ENCODE measurements at regions not wholly inside any gene's neighbourhood (a gene's known extent, or its start where the extent isn't known, plus 50 kb on each side); places are given as distances from the start of the nearest gene placed in this dataset.
"Not testable (repeated sequence)": the region's sequence is repeated elsewhere in the genome, so short reads cannot be mapped to it uniquely, and the experiment has no call there.

DNA sequence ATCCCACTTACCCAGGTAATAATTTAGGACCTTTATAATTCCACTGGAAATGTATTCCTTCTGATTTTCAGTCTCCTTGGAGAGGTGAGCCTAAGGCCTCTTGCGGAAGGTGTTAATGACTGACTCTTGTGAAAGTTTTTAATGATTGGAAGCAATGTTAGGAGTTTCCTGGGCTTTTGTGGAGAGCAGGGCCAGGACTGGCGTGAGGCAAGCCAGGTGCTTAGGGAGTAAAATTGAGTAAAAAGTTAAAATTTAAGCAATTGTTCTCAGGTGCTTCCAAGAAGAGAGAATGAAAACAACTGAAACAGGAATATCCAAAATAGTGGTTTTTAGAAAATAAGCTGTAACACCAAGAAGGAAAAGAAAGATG, 130.6 kb upstream of the TGFBR2 start:
- ATAC-seq (no peak), DNase-seq (no peak)
- H3K36me3 Mint-ChIP-seq (ENCODE audit: insufficient read depth) = no peaks in the 10 kb centered on the region
- peaks cover 36% of the 10 kb centered on the region for H3K4me1 Mint-ChIP-seq (ENCODE audit: low read depth)
- H3K27me3 Mint-ChIP-seq (ENCODE audit: low read depth) = no peaks in the 10 kb centered on the region
- H3K4me3 Mint-ChIP-seq = no peak overlapping the region
- H3K9me3 Mint-ChIP-seq = no peaks in the 10 kb centered on the region

DNA sequence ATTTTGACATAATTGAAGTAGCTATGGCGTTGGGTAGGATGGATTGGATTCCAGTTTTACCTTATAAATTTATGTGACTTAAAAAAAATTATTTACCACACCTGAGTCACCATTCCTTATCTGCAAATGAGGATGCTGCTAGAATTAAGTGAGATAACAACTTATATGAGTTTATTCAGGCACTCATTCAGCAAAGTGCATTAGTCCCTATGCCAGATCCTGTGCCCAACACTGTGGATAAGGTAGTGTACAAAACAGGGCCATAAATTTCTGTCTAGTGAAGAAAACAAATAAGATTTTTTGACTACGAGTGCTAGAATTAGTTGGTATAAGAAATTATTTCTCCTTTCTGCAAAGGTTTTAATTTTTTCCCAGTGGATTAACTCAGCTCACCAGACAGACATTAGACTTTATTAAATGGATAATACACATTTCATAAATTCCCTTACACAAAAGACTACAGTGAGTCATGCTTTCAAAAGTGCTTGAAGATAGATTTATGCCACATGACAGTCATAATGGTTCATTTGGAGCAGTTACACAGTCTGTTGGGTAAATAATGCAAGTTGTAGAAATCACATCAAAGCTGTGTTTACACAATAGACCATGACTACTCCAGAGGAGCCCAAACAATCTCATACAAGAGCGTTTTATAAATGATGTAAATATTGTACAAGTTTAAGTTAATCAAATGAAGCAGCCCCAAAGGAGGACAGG, 129.9 kb upstream of the TGFBR2 start:
- Mint-ChIP-seq H3K4me1 (ENCODE audit: low read depth) (peaks cover 33% of the 10 kb centered on the region), H3K9me3 (no peaks in the 10 kb centered on the region), H3K27me3 (ENCODE audit: low read depth) (no peaks in the 10 kb centered on the region), H3K36me3 (ENCODE audit: insufficient read depth) (no peaks in the 10 kb centered on the region), H3K4me3 (no peak overlapping the region)
- ATAC-seq (peak; percentile 70 to 80), DNase-seq (no peak)

GRCh38 chr3:30477149-30477921, 129.1 kb upstream of the TGFBR2 start:
- Mint-ChIP-seq H3K9me3 (no peaks in the 10 kb centered on the region), H3K4me1 (ENCODE audit: low read depth) (peaks cover 33% of the 10 kb centered on the region), H3K4me3 (no peak overlapping the region), H3K36me3 (ENCODE audit: insufficient read depth) (no peaks in the 10 kb centered on the region), H3K27me3 (ENCODE audit: low read depth) (no peaks in the 10 kb centered on the region)
- ATAC-seq (no peak), DNase-seq (no peak)

DNA sequence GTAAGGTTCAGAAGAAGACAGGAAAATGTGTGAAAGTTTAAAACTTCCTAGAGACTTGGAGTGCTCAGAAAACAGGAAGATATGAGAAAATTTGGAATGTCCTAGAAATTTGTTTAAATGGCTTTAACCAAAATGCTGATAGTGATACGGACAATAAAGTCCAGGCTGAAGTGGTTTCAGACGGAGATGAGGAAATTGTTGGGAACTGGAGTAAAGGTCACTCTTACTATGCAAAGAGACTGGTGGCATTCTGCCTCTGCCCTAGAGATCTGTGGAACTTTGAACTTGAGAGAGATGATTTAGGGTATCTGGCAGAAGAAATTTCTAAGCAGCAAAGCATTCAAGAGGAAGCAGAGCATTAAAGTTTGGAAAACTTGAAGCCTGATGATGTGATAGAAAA, 126.7 kb upstream of the TGFBR2 start:
- H3K4me1 Mint-ChIP-seq (ENCODE audit: low read depth) = peaks cover 25% of the 10 kb centered on the region

DNA sequence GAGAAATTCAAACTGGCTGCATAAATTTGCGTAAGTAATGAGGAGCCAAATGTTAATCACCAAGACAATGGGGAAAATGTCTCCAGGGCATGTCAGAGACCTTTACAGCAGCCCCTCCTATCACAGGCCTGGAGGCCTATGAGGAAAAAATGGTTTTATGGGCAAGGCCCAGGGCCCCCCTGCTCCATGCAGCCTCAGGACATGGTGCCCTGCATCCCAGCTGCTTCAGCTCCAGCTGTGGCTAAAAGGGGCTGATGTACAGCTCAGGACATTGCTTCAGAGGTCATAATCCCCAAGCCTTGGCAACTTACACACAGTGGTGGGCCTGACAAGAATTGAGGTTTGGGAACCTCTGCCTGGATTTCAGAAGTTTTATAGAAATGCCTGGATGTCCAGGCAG, 126.2 kb upstream of the TGFBR2 start:
- H3K4me3 Mint-ChIP-seq; H3K27me3 Mint-ChIP-seq (ENCODE audit: low read depth); H3K36me3 Mint-ChIP-seq (ENCODE audit: insufficient read depth); DNase-seq; ATAC-seq; H3K9me3 Mint-ChIP-seq: not testable (repeated sequence)
- H3K4me1 Mint-ChIP-seq (ENCODE audit: low read depth) = peaks cover 20% of the 10 kb centered on the region

More for the DNA sequence above, 126.7 kb upstream of the TGFBR2 start:
- not testable (repeated sequence) for H3K9me3 Mint-ChIP-seq; H3K4me3 Mint-ChIP-seq; H3K27me3 Mint-ChIP-seq (ENCODE audit: low read depth); H3K36me3 Mint-ChIP-seq (ENCODE audit: insufficient read depth); ATAC-seq; DNase-seq

GRCh38 chr3:30480587-30480986, 125.8 kb upstream of the TGFBR2 start:
- ATAC-seq (no peak), DNase-seq (no peak)
- Mint-ChIP-seq H3K4me1 (ENCODE audit: low read depth) (peaks cover 16% of the 10 kb centered on the region), H3K4me3 (no peak overlapping the region), H3K9me3 (peaks cover 5% of the 10 kb centered on the region), H3K27me3 (ENCODE audit: low read depth) (no peaks in the 10 kb centered on the region), H3K36me3 (ENCODE audit: insufficient read depth) (no peaks in the 10 kb centered on the region)

DNA sequence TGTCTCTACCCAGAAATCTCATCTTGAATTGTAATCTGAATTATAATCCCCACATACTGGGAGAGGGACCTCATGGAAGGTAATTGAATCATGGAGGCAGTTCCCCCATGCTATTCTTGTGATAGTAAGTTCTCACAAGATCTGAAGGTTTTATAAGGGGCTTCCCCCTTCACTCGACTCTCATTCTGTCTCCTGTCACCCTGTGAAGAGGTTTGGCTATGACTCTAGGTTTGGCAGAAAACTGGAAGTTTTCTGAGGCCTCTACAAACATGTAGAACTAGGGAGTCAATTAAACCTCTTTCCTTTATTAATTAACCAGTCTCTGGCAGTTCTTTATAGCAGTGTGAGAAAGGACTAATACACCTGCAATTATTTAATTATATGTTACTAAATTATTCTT, 125.2 kb upstream of the TGFBR2 start:
- Mint-ChIP-seq H3K4me1 (ENCODE audit: low read depth) (peaks cover 16% of the 10 kb centered on the region), H3K9me3 (peaks cover 8% of the 10 kb centered on the region), H3K4me3 (no peak overlapping the region), H3K27me3 (ENCODE audit: low read depth) (no peaks in the 10 kb centered on the region), H3K36me3 (ENCODE audit: insufficient read depth) (no peaks in the 10 kb centered on the region)
- DNase-seq (no peak), ATAC-seq (no peak)

DNA sequence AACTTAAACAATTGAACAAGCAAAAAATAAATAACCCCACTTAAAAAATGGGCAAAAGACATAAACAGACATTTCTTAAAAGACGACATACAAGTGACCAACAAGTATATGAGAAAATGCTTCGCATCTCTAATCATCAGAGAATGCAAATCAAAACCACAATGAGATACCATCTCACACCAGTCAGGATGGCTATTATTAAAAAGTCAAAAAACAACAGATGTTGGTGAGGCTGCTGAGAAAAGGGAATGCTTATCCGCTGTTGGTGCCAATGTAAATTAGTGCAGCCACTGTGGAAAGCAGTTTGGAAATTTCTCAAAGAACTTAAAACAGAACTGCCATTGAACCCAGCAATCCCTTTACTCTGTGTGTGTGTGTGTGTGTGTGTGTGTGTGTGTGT, 122.2 kb upstream of the TGFBR2 start:
- not testable (repeated sequence) for ATAC-seq; DNase-seq; H3K4me3 Mint-ChIP-seq; H3K27me3 Mint-ChIP-seq (ENCODE audit: low read depth); H3K36me3 Mint-ChIP-seq (ENCODE audit: insufficient read depth); H3K4me1 Mint-ChIP-seq (ENCODE audit: low read depth)
- peaks cover 18% of the 10 kb centered on the region for H3K9me3 Mint-ChIP-seq

GRCh38 chr3:30486368-30486767, 120.0 kb upstream of the TGFBR2 start:
- no peaks in the 10 kb centered on the region for H3K4me1 Mint-ChIP-seq (ENCODE audit: low read depth)
- ATAC-seq = no peak

DNA sequence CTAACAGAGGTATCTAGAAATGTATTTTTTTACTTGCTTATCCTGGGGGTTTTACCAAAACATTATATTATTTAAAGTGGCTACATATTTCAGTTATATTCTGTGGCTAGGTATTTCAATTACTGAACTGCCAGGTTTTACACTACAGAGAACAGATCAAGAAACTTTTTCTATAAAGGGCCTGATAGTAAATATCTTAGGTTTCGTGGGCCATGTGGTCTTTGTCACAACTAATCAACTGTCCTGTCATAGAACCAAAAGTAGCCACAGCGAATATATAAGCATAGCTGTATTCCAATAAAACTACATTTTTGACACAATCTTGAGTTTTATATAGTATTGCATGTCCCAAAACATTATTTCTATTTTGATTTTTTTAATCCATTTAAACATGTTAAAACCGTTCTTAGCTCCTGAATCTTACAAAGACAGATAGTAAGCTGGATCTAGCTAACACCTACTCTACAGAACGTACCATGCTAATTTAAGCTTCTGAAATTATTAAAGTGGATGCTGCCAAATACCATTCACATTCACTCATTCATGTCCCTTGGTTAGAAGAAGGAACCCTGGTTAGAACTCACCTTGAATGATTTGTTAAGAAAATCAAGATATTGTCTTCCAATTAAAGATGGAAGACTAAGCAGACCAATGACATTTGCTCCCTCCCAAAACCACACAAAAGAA, 118.2 kb upstream of the TGFBR2 start:
- Mint-ChIP-seq H3K36me3 (ENCODE audit: insufficient read depth) (no peaks in the 10 kb centered on the region), H3K27me3 (ENCODE audit: low read depth) (no peaks in the 10 kb centered on the region)

More at GRCh38 chr3:30486368-30486767, 120.0 kb upstream of the TGFBR2 start:
- Mint-ChIP-seq H3K36me3 (ENCODE audit: insufficient read depth) (no peaks in the 10 kb centered on the region), H3K27me3 (ENCODE audit: low read depth) (no peaks in the 10 kb centered on the region), H3K4me3 (no peak overlapping the region), H3K9me3 (peaks cover 29% of the 10 kb centered on the region)
- DNase-seq = no peak

DNA sequence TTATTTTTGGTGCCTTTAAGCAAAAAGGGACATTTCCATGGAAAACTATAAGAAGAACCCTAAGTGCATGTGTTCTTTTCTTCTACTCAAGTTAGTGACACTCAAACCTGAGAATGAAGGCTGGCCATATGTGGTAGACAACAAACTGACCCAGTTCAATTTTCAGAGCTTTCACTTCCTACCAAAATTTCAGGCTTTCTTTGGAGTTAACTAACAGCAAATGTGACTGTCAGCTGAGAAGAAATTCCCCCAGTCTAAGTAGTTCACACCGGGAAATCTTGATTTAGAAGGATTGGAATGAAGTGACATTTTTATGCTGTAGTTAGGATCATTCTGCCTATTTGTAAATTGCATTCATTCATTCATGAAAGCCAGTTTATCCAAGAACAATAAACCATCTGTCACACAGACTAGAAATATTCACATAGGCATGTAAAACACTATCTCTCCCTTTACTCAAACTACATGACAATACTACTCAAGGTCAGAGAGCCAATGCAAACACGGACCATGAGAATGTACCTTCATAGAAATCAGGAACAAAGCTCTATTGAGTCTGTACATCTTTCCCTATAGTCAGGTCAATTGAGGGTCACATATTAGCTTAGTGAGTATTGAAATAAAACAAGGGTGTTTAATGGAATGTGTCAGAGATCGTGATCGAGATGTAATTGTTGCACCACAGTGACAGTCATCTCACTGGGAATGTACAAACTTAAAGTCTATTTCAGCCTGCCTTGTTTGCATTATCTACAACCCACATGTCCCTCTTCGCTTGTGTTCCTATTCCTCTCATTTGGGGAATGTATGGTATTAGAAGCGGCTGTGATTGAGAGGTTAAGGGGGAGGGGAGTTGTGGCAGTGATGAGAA, 113.8 kb upstream of the TGFBR2 start:
- DNase-seq (no peak), ATAC-seq (no peak)
- no peaks in the 10 kb centered on the region for H3K36me3 Mint-ChIP-seq (ENCODE audit: insufficient read depth)
- H3K4me3 Mint-ChIP-seq = no peak overlapping the region
- peaks cover 2% of the 10 kb centered on the region for H3K27me3 Mint-ChIP-seq (ENCODE audit: low read depth)
- peaks cover 21% of the 10 kb centered on the region for H3K9me3 Mint-ChIP-seq
- peaks cover 11% of the 10 kb centered on the region for H3K4me1 Mint-ChIP-seq (ENCODE audit: low read depth)

More for the DNA sequence above, 118.2 kb upstream of the TGFBR2 start:
- H3K9me3 Mint-ChIP-seq = peaks cover 29% of the 10 kb centered on the region
- ATAC-seq (no peak), DNase-seq (no peak)
- H3K4me1 Mint-ChIP-seq (ENCODE audit: low read depth) = no peaks in the 10 kb centered on the region
- no peak overlapping the region for H3K4me3 Mint-ChIP-seq

DNA sequence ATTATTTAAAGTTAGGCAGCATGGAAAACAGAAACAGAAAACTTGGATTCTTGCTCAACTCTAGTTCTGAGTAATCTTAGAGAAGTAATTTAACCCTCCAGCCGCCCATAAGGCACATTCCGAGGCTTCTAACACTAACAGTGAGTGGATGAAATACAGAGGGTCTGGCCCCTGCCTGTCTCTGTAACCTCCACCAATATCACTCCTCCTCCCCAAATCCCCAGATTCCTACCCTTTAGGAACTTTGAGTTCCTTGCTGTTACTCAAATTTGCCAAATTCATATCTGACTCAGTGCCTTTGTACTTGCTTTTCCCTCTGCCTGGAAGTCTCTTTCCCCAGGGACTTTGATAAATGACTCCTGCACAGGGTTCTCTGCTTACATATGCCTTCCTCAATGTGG, 112.5 kb upstream of the TGFBR2 start:
- ATAC-seq (no peak), DNase-seq (no peak)
- no peaks in the 10 kb centered on the region for H3K36me3 Mint-ChIP-seq (ENCODE audit: insufficient read depth)
- peaks cover 15% of the 10 kb centered on the region for H3K9me3 Mint-ChIP-seq
- no peak overlapping the region for H3K4me3 Mint-ChIP-seq
- H3K27me3 Mint-ChIP-seq (ENCODE audit: low read depth) = peaks cover 2% of the 10 kb centered on the region
- peaks cover 11% of the 10 kb centered on the region for H3K4me1 Mint-ChIP-seq (ENCODE audit: low read depth)

- no peak for DNase-seq
- Mint-ChIP-seq H3K4me3 (no peak overlapping the region), H3K36me3 (ENCODE audit: insufficient read depth) (no peaks in the 10 kb centered on the region), H3K4me1 (ENCODE audit: low read depth) (peaks cover 17% of the 10 kb centered on the region), H3K9me3 (peaks cover 2% of the 10 kb centered on the region), H3K27me3 (ENCODE audit: low read depth) (peaks cover 2% of the 10 kb centered on the region)
- ATAC-seq = no peak
Observed at GRCh38 chr3:30495172-30496065, 111.0 kb upstream of the TGFBR2 start.

All from activated T-cell treated with anti-CD3 and anti-CD28 coated beads, Interleukin-2, amount 50 U/mL, for 4 hours (primary cell).